HCT116 (cell line): ENCODE measurements at regions not wholly inside any gene's neighbourhood (a gene's known extent, or its start where the extent isn't known, plus 50 kb on each side); places are given as distances from the start of the nearest gene placed in this dataset.

Experiments
- ATAC-seq: fragments of 200-7000 bp; cut with Tn5 transposase; 2 replicates; pipeline ENCODE4 v1.9.1; 2020; ENCODE audit warnings: mild to moderate bottlenecking, moderate library complexity
- BruUV-seq: library from RNA; stranded (reverse); fragments of 400-500 nt; replicated peaks from 2 replicates; lab custom pipeline; 2021; lab: Mats Ljungman, UMichigan
- CTCF ChIA-PET: fragments of 300-600 bp; sonication (Branson Sonifier 250); formaldehyde crosslinking; loops from one replicate; lab custom pipeline; 2021; ENCODE audit warnings: antibody characterized with exemption; lab: Charles Lee
- POLR2A ChIA-PET: fragments of 300-600, 350-600 bp; sonication (Branson Sonifier 250); formaldehyde crosslinking; loops from one replicate; lab custom pipeline; 2021; ENCODE audit warnings: antibody characterized with exemption; lab: Charles Lee
- RAD21 ChIA-PET, 2 experiments: fragments of 300-600 bp; sonication (Branson Sonifier 250); formaldehyde crosslinking; loops; one replicate each; lab custom pipeline; 2023; ENCODE audit warnings: low total read pairs in 2 of 2; ENCODE audit not compliant: uncharacterized antibody in 2 of 2, unreplicated experiment in 2 of 2, low non-redundant PET in 1 of 2; lab: Charles Lee
- DNase-seq: peaks from one replicate; pipeline ENCODE4 v3.0.0-alpha.2; 2010; ENCODE audit warnings: low read depth, low spot score
- H2AFZ ChIP-seq: fragments of 200-600 bp; shearing (Covaris generic), sonication (generic); 2 replicates; pipeline ENCODE4 v1.6.1; 2017; ENCODE audit warnings: low read depth, mixed run types, mixed read lengths, antibody characterized with exemption, low read length; ENCODE audit not compliant: poor library complexity, severe bottlenecking
- H3K27ac ChIP-seq: 2 replicates; pipeline ENCODE4 v1.5.1; 2012; ENCODE audit warnings: low read depth, low read length
- H3K27me3 ChIP-seq: fragments of 200-600 bp; sonication (generic); 2 replicates; pipeline ENCODE4 v1.6.1; 2016; ENCODE audit warnings: mixed run types, low read length, mixed read lengths; ENCODE audit not compliant: insufficient read depth
- H3K36me3 ChIP-seq, 2 experiments: fragments of 200-500 bp in 1 of 2; fragments of 200-600 bp in 1 of 2; sonication (Bioruptor generic) in 1 of 2; sonication (generic) in 1 of 2; 2 replicates each; pipeline versions ENCODE4 v1.5.1 to v1.6.1; 2014 to 2016; ENCODE audit warnings: low read length in 2 of 2, inconsistent platforms in 1 of 2, mixed read lengths in 1 of 2, mixed run types in 1 of 2; ENCODE audit not compliant: insufficient read depth in 2 of 2, control insufficient read depth in 1 of 2
- H3K4me1 ChIP-seq, 2 experiments: fragments of 200-600 bp in 1 of 2; sonication (generic) in 1 of 2; 2 replicates each; pipeline versions ENCODE4 v1.5.1 to v1.6.1; 2012 to 2017; ENCODE audit warnings: low read length in 2 of 2, inconsistent platforms in 1 of 2, mild to moderate bottlenecking in 1 of 2, mixed read lengths in 1 of 2, mixed run types in 1 of 2, moderate library complexity in 1 of 2; ENCODE audit not compliant: insufficient read depth in 2 of 2, control insufficient read depth in 1 of 2
- H3K4me2 ChIP-seq: fragments of 200-600 bp; sonication (generic); 2 replicates; pipeline ENCODE4 v1.6.1; 2017; ENCODE audit warnings: mixed run types, low read length, mixed read lengths
- H3K4me3 ChIP-seq, 2 experiments: fragments of 200-600 bp in 1 of 2; sonication (generic) in 1 of 2; replicated peaks in 1 of 2; 2 replicates each; pipeline ENCODE4 v1.5.1; 2011 to 2016; ENCODE audit warnings: low read length in 2 of 2, control low read depth in 1 of 2, low read depth in 1 of 2, mild to moderate bottlenecking in 1 of 2, mixed read lengths in 1 of 2, mixed run types in 1 of 2
- H3K79me2 ChIP-seq: fragments of 200-600 bp; sonication (generic); 2 replicates; pipeline ENCODE4 v1.6.1; 2017; ENCODE audit warnings: mild to moderate bottlenecking, mixed run types, low read length, moderate library complexity, mixed read lengths; ENCODE audit not compliant: insufficient read depth
- H3K9ac ChIP-seq: fragments of 200-600 bp; sonication (generic); 2 replicates; pipeline ENCODE4 v1.6.1; 2016; ENCODE audit warnings: low read length, mixed read lengths
- H3K9me2 ChIP-seq: fragments of 200-600 bp; sonication (generic), shearing (Covaris generic); 2 replicates; pipeline ENCODE4 v1.6.1; 2017; ENCODE audit warnings: mixed run types, mild to moderate bottlenecking, moderate library complexity; ENCODE audit not compliant: insufficient read depth
- H3K9me3 ChIP-seq, 2 experiments: fragments of 200-500 bp in 1 of 2; fragments of 200-600 bp in 1 of 2; sonication (Bioruptor generic) in 1 of 2; sonication (generic) in 1 of 2; 2 replicates each; pipeline ENCODE4 v1.6.1; 2014 to 2017; ENCODE audit warnings: low read length in 2 of 2, mixed read lengths in 2 of 2, inconsistent platforms in 1 of 2, low read depth in 1 of 2, mild to moderate bottlenecking in 1 of 2, mixed run types in 1 of 2, moderate library complexity in 1 of 2; ENCODE audit not compliant: control insufficient read depth in 1 of 2, insufficient read depth in 1 of 2
- H4K20me1 ChIP-seq: fragments of 200-600 bp; sonication (generic), shearing (Covaris generic); 2 replicates; pipeline ENCODE4 v1.6.1; 2017; ENCODE audit warnings: mixed run types, mild to moderate bottlenecking, moderate library complexity; ENCODE audit not compliant: insufficient read depth
- CBX3 ChIP-seq: IDR thresholded peaks from 2 replicates; pipeline ENCODE4 v1.6.1; 2012; ENCODE audit warnings: low read depth
- CEBPB ChIP-seq: IDR thresholded peaks from 2 replicates; pipeline ENCODE4 v1.6.1; 2012; ENCODE audit warnings: low read depth
- ELF1 ChIP-seq: IDR thresholded peaks from 2 replicates; pipeline ENCODE4 v1.6.1; 2012; ENCODE audit warnings: low read depth, borderline replicate concordance
- EZH2 ChIP-seq: fragments of 200-600 bp; sonication (generic); IDR thresholded peaks from 2 replicates; pipeline ENCODE4 v1.6.1; 2017; ENCODE audit warnings: antibody characterized with exemption, mixed run types
- FOSL1 ChIP-seq: IDR thresholded peaks from 2 replicates; pipeline ENCODE4 v1.6.1; 2012; ENCODE audit warnings: low read depth
- RAD21 ChIP-seq: IDR thresholded peaks from 2 replicates; pipeline ENCODE4 v1.6.1; 2012; ENCODE audit warnings: low read depth, mild to moderate bottlenecking
- SIN3A ChIP-seq: IDR thresholded peaks from 2 replicates; pipeline ENCODE4 v1.6.1; 2012; ENCODE audit warnings: low read depth
- SP1 ChIP-seq: IDR thresholded peaks from 2 replicates; pipeline ENCODE4 v1.6.1; 2012; ENCODE audit warnings: low read depth
- ZFX ChIP-seq: fragments of 450-650 bp; IDR thresholded peaks from 2 replicates; pipeline ENCODE4 v1.6.1; 2017
- intact Hi-C: fragments of 100-400 bp; cut with micrococcal nuclease; formaldehyde crosslinking; loops from 2 replicates; pipeline ENCODE4 v1.10.0; 2022
- TF ChIP-seq, protein P1 (sequence below): IDR thresholded peaks from 2 replicates; pipeline ENCODE4 v1.6.1; 2012
- TF ChIP-seq, protein P2 (sequence below): IDR thresholded peaks from 2 replicates; pipeline ENCODE4 v1.6.1; 2012; ENCODE audit warnings: low read depth

DNA sequence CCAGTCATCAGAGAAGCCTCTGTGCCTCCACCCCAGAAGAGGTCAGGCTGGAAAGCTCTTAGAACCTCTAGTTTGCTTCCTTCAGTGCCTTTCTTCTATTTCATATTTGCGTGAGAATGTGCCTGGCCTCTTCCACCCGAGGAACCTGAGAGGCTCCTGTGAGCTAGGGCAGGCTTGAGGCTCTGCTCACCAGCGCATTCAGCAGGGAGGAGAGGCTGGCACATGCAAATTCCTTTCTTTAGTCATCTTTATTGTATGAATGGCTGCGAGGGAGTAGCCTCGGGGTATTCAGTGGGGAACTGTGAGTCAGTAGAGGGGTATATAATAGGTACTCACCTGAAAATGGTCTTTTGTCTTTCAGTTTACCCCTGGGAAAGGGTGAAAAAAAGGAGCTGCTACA, 268.3 kb downstream of the ABCC12 start:
- DNase-seq (no peak), ATAC-seq (no peak)
- Histone ChIP-seq H3K9ac (no peak overlapping the region), H3K4me1 (peaks cover 0 to 5% of the 10 kb centered on the region in 2 experiments; a peak in 2 of 4 replicates), H3K9me2 (no peaks in the 10 kb centered on the region), H3K27ac (no peak overlapping the region), H3K79me2 (no peaks in the 10 kb centered on the region), H2AFZ (no peak overlapping the region), H4K20me1 (no peaks in the 10 kb centered on the region), H3K36me3 (no peaks in the 10 kb centered on the region), H3K4me2 (no peak overlapping the region), H3K9me3 (no peaks in the 10 kb centered on the region), H3K4me3 (no peak overlapping the region), H3K27me3 (peaks cover 77% of the 10 kb centered on the region)
- CTCF ChIA-PET = interaction anchor here (0.8 kb wide), 1 partner anchor 14 kb away, joined by 3 read pairs; no protein-coding TSS in a partner anchor
- RAD21 ChIA-PET = no interaction called here
- TF ChIP-seq SP1 = no peak
- TF ChIP-seq SIN3A = no peak
- TF ChIP-seq FOSL1 = no peak
- no peak for TF ChIP-seq ELF1
- TF ChIP-seq, protein P1, sequence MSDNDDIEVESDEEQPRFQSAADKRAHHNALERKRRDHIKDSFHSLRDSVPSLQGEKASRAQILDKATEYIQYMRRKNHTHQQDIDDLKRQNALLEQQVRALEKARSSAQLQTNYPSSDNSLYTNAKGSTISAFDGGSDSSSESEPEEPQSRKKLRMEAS = no peak
- no peak for TF ChIP-seq CBX3
- no peak for TF ChIP-seq CEBPB
- TF ChIP-seq RAD21 = no peak
- BruUV-seq = no TSS peak
- intact Hi-C loops = no loop called here
- POLR2A ChIA-PET = no interaction called here

DNA sequence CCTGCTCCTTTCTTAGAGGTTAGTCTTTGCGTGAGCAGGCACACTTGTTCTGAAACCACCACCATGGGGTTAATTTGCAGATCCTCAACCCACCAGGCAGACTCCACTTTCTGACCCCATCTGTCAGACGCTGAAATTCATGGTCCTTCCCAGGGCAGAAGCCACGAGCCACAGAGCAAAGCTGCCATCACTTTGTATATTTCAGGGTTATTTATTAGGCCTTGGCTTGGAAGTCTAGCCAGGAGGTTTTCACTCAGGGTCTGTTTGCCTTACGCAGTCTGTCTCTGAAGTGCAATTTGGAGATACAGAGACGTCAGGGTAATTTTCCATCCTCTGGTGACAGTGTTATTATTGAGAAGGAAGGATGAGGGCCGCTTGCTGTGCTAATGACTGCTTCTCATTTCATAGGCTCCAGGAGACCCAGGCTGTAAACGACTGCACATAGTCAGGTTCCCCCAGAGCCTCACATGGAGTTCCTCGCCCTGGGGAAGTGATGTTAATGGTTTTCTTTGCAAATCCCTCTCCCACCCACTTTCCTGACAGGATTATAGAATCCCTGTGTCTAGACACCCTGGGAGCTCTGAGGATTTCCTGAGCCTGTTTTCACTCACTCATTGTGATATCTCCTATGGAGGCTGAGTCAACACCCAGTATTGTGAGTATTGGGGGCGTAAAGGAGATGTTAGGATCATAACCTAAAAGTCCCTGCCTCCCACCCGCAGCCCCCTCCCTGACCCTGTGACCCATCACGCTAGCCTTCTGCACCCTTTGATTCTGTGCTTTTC, 269.0 kb downstream of the ABCC12 start:
- peaks cover 72% of the 10 kb centered on the region for H3K27me3 ChIP-seq
- TF ChIP-seq, protein P2, sequence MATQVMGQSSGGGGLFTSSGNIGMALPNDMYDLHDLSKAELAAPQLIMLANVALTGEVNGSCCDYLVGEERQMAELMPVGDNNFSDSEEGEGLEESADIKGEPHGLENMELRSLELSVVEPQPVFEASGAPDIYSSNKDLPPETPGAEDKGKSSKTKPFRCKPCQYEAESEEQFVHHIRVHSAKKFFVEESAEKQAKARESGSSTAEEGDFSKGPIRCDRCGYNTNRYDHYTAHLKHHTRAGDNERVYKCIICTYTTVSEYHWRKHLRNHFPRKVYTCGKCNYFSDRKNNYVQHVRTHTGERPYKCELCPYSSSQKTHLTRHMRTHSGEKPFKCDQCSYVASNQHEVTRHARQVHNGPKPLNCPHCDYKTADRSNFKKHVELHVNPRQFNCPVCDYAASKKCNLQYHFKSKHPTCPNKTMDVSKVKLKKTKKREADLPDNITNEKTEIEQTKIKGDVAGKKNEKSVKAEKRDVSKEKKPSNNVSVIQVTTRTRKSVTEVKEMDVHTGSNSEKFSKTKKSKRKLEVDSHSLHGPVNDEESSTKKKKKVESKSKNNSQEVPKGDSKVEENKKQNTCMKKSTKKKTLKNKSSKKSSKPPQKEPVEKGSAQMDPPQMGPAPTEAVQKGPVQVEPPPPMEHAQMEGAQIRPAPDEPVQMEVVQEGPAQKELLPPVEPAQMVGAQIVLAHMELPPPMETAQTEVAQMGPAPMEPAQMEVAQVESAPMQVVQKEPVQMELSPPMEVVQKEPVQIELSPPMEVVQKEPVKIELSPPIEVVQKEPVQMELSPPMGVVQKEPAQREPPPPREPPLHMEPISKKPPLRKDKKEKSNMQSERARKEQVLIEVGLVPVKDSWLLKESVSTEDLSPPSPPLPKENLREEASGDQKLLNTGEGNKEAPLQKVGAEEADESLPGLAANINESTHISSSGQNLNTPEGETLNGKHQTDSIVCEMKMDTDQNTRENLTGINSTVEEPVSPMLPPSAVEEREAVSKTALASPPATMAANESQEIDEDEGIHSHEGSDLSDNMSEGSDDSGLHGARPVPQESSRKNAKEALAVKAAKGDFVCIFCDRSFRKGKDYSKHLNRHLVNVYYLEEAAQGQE = no peak
- TF ChIP-seq ZFX (no peak), EZH2 (no peak)
- no peak overlapping the region for H3K4me3 ChIP-seq
- peaks cover 0 to 5% of the 10 kb centered on the region in 2 experiments; a peak in 2 of 4 replicates for H3K4me1 ChIP-seq
- H3K9me3 ChIP-seq = no peaks in the 10 kb centered on the region
- ATAC-seq = no peak
- CTCF ChIA-PET = no interaction called here
- H2AFZ ChIP-seq = no peak overlapping the region
- no peaks in the 10 kb centered on the region for H4K20me1 ChIP-seq
- intact Hi-C loops = no loop called here
- H3K79me2 ChIP-seq = no peaks in the 10 kb centered on the region
- POLR2A ChIA-PET = no interaction called here
- H3K4me2 ChIP-seq = no peak overlapping the region
- no TSS peak for BruUV-seq
- RAD21 ChIA-PET = no interaction called here
- no peak for DNase-seq
- no peak overlapping the region for H3K9ac ChIP-seq
- no peak overlapping the region for H3K27ac ChIP-seq
- H3K36me3 ChIP-seq = no peaks in the 10 kb centered on the region
- no peaks in the 10 kb centered on the region for H3K9me2 ChIP-seq
